ENCODE measurements at regions not wholly inside any gene's neighbourhood (a gene's known extent, or its start where the extent isn't known, plus 50 kb on each side); places are given as distances from the start of the nearest gene placed in this dataset.

DNA sequence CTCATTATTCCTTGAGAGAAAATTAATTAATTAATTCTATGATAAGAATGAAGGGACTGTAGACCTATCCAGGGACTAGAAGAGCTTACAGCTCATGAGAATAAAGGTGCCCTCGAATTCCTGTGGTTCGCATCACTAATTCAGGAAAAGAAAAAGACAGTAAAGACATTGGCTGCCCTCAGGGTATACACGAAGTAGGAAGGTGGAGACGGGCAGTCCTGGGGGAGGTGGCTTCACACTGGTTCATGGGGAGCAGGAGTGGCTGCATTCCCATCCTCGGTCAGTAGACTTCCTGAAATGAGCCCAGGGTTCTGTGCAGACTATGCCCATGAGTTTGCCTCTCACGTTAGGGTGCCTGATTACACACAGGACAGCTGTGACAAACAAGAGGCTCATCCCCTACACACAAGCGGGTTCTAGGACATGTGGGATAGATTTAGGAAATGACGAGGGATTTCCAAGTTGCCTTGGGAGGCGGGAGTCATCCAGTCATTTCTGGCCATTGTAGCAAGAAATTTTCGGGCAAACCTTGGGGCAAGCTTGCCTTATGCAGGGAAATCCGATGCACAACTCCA lies 282.2 kb downstream of the CYP26B1 start:
- TF ChIP-seq, protein P1, sequence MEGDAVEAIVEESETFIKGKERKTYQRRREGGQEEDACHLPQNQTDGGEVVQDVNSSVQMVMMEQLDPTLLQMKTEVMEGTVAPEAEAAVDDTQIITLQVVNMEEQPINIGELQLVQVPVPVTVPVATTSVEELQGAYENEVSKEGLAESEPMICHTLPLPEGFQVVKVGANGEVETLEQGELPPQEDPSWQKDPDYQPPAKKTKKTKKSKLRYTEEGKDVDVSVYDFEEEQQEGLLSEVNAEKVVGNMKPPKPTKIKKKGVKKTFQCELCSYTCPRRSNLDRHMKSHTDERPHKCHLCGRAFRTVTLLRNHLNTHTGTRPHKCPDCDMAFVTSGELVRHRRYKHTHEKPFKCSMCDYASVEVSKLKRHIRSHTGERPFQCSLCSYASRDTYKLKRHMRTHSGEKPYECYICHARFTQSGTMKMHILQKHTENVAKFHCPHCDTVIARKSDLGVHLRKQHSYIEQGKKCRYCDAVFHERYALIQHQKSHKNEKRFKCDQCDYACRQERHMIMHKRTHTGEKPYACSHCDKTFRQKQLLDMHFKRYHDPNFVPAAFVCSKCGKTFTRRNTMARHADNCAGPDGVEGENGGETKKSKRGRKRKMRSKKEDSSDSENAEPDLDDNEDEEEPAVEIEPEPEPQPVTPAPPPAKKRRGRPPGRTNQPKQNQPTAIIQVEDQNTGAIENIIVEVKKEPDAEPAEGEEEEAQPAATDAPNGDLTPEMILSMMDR (IDR thresholded peaks at IDR 0.05) = no peak
- no peak for TF ChIP-seq POLR2A (IDR thresholded peaks at IDR 0.05)
- TF ChIP-seq POLR2AphosphoS5 (IDR thresholded peaks at IDR 0.05) = no peak
- no peak for TF ChIP-seq EP300 (IDR thresholded peaks at IDR 0.05)
